Colonic mucosa (tissue), 4 donors: ENCODE measurements at regions not wholly inside any gene's neighbourhood (a gene's known extent, or its start where the extent isn't known, plus 50 kb on each side); places are given as distances from the start of the nearest gene placed in this dataset.

Source experiments
- DNase-seq: peaks from one replicate; pipeline ENCODE4 v3.0.0-alpha.2; 2020
- H3K27ac ChIP-seq: fragments of 200-600 bp; one replicate; pipeline ENCODE4 v1.8.0; 2021
- H3K27me3 ChIP-seq: fragments of 200-600 bp; one replicate; pipeline ENCODE4 v1.8.0; 2021
- H3K36me3 ChIP-seq: fragments of 200-600 bp; one replicate; pipeline ENCODE4 v1.8.0; 2021
- H3K4me1 ChIP-seq: fragments of 200-600 bp; one replicate; pipeline ENCODE4 v1.8.0; 2021; ENCODE audit warnings: mild to moderate bottlenecking
- H3K4me3 ChIP-seq: fragments of 200-600 bp; one replicate; pipeline ENCODE4 v1.8.0; 2021
- H3K9ac ChIP-seq, 2 donors: one replicate each; pipeline ENCODE4 v1.7.0; 2013; ENCODE audit warnings: control low read depth in 2 of 2, low read depth in 2 of 2, low read length in 2 of 2
- H3K9me3 ChIP-seq: fragments of 200-600 bp; one replicate; pipeline ENCODE4 v1.8.0; 2021
- intact Hi-C: fragments of 100-400 bp; cut with DNase I; formaldehyde crosslinking; loops from one replicate; pipeline ENCODE4 v1.14.1; 2022
- TF ChIP-seq, protein P1 (sequence below): fragments of 200-600 bp; IDR thresholded peaks from one replicate; pipeline ENCODE4 v1.8.0; 2022; ENCODE audit warnings: antibody characterized with exemption, mild to moderate bottlenecking
- donor health status: healthy.
- donor health status: DM: no; HTN: no; CAD: no.
- donor health status: DM: no; HTN: no; CAD: no.

DNA sequence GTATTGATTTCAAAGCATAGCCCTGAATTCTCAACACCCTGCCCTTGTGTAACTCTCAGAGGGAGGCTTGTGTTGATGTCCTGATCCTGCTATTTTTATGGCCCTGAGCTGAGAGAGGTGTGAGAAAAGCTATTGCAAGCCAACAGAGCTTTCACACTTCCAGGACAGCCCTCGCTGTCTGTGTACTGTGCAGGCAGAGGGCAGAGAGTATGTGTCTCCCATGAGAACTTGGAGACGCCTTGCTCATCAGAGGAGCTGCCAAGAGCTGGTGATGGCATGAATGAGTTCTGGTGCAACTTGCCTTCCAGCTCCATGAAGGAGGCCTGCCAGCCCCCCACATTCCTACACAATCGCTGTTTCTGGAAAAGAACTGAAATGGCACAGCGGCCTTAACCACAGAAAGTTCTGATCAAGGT is 144.1 kb upstream of the AJAP1 start:
- Histone ChIP-seq H3K4me3 (no peak overlapping the region), H3K9me3 (no peaks in the 10 kb centered on the region), H3K36me3 (no peaks in the 10 kb centered on the region), H3K9ac (no peak overlapping the region), H3K4me1 (no peaks in the 10 kb centered on the region), H3K27me3 (no peaks in the 10 kb centered on the region), H3K27ac (no peak overlapping the region)
- no peak for DNase-seq
- TF ChIP-seq, protein P1, sequence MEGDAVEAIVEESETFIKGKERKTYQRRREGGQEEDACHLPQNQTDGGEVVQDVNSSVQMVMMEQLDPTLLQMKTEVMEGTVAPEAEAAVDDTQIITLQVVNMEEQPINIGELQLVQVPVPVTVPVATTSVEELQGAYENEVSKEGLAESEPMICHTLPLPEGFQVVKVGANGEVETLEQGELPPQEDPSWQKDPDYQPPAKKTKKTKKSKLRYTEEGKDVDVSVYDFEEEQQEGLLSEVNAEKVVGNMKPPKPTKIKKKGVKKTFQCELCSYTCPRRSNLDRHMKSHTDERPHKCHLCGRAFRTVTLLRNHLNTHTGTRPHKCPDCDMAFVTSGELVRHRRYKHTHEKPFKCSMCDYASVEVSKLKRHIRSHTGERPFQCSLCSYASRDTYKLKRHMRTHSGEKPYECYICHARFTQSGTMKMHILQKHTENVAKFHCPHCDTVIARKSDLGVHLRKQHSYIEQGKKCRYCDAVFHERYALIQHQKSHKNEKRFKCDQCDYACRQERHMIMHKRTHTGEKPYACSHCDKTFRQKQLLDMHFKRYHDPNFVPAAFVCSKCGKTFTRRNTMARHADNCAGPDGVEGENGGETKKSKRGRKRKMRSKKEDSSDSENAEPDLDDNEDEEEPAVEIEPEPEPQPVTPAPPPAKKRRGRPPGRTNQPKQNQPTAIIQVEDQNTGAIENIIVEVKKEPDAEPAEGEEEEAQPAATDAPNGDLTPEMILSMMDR: no peak
- intact Hi-C loops: no loop called here

DNA sequence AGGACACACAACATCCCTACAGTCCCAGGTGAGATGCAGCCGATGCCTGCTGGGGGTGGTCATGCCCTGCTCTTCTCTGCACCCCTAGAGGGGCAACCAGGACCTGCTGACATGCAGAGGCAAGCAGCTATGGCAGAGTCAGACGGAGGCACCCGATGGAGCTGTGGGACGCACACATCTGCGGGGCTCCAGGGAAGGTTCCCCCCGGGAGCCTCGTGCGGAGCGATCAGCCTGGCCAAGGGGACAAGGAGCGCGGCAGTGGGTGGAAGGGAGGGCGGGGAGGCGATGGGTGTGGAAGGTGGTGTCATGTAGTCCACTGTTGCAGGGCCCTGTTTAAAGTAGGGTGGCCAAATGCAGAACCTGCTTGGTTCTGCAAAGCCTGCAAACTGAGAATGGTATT is 143.0 kb upstream of the AJAP1 start:
- no peak overlapping the region for H3K9ac ChIP-seq
- H3K36me3 ChIP-seq: no peaks in the 10 kb centered on the region
- H3K9me3 ChIP-seq: no peaks in the 10 kb centered on the region
- no peaks in the 10 kb centered on the region for H3K27me3 ChIP-seq
- no peak overlapping the region for H3K4me3 ChIP-seq
- intact Hi-C loops: no loop called here
- H3K4me1 ChIP-seq: no peaks in the 10 kb centered on the region
- TF ChIP-seq, protein P1: no peak
- no peak for DNase-seq
- H3K27ac ChIP-seq: no peak overlapping the region

DNA sequence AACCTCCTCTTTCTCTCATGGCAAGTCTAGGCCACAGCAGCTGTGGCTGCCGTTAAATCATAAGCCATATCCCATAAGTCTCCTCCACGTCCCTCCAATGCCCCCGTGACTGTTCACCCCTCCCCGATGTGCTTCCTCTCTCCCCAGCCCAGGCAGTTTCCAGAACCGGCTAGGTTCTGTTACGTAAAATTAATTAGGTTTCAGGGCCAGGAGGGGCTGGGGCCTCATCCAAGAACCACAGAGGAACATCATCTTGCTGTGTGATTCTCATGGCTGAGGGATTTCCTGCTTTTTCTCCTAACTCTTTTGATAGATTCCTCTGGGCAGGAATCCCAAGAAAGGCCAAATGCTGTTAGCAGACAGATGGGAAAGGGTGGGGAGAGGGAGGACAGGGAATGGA is 141.8 kb upstream of the AJAP1 start:
- DNase-seq: no peak
- no peak overlapping the region for H3K9ac ChIP-seq
- H3K4me3 ChIP-seq: no peak overlapping the region
- intact Hi-C loops: no loop called here
- TF ChIP-seq, protein P1: no peak
- no peaks in the 10 kb centered on the region for H3K4me1 ChIP-seq
- no peak overlapping the region for H3K27ac ChIP-seq
- no peaks in the 10 kb centered on the region for H3K27me3 ChIP-seq
- H3K36me3 ChIP-seq: no peaks in the 10 kb centered on the region
- no peaks in the 10 kb centered on the region for H3K9me3 ChIP-seq

DNA sequence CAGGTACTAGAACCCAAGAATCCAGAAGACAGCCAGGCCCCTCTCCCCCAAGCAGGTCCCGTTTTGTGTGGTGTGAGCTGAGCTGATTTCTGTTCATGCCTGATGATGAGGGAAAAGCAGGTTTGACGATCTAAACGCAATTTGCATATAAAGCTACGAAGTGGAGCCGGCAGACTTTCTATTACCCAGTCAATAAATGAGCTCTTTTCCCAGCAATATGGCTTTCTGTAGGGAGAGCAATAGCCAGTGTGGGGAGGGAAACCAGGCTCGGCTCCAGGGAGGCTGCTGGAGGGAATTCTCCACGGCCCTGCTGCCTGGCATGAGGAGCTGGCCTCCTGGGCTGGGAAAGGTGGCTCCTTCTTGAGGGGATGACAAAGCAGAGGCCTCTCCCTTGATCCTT is 140.7 kb upstream of the AJAP1 start:
- Histone ChIP-seq H3K27me3 (no peaks in the 10 kb centered on the region), H3K36me3 (no peaks in the 10 kb centered on the region), H3K9me3 (no peaks in the 10 kb centered on the region), H3K4me3 (no peak overlapping the region), H3K27ac (no peak overlapping the region), H3K4me1 (no peaks in the 10 kb centered on the region), H3K9ac (no peak overlapping the region)
- DNase-seq: no peak
- intact Hi-C loops: no loop called here
- TF ChIP-seq, protein P1: no peak

DNA sequence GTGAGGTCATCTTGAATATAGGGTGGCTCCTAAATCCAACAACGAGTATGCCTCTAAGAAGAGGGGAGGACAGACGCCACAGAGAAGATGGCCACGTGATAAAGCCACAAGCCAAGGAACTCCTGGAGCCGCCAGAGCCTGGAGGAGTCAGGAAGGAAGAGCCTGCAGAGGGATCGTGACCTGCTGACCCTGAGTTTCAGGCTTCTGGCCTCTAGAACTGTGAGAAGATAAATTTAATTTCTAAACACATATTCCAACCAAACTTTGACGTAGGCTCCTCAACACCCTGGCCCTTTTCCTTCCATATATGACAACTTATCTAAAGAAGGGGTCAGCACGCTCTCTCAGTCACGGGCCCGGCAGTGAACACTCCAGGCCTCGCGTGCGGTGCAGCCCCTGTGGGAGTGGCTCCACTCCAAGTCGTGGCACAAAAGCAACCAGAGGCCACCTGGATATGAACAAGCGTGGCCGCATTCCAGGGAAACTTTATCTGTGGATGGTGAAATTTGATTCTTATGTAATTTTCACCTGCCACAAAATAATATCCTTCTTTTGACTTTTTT is 138.6 kb upstream of the AJAP1 start:
- Histone ChIP-seq H3K9ac (no peak overlapping the region), H3K4me3 (no peak overlapping the region), H3K36me3 (no peaks in the 10 kb centered on the region), H3K27ac (no peak overlapping the region), H3K9me3 (no peaks in the 10 kb centered on the region), H3K27me3 (no peaks in the 10 kb centered on the region), H3K4me1 (no peaks in the 10 kb centered on the region)
- TF ChIP-seq, protein P1: no peak
- intact Hi-C loops: no loop called here
- no peak for DNase-seq
